Upper lobe of right lung (tissue), 1 donor: ENCODE measurements at regions not wholly inside any gene's neighbourhood (a gene's known extent, or its start where the extent isn't known, plus 50 kb on each side); places are given as distances from the start of the nearest gene placed in this dataset.
"Not testable (repeated sequence)": the region's sequence is repeated elsewhere in the genome, so short reads cannot be mapped to it uniquely, and the experiment has no call there.

Source experiments
- ATAC-seq: fragments of 200-7000 bp; cut with Tn5 transposase; one replicate; pipeline ENCODE4 v1.9.1; 2020; ENCODE audit warnings: mild to moderate bottlenecking, moderate library complexity
- DNase-seq: peaks from one replicate; pipeline ENCODE4 v3.0.0-alpha.2; 2020
- H3K27ac ChIP-seq: fragments of 200-600 bp; one replicate; pipeline ENCODE4 v1.8.0; 2022
- H3K27me3 ChIP-seq: fragments of 200-600 bp; one replicate; pipeline ENCODE4 v1.8.0; 2022; ENCODE audit warnings: mild to moderate bottlenecking
- H3K36me3 ChIP-seq: fragments of 200-600 bp; one replicate; pipeline ENCODE4 v1.8.0; 2022
- H3K4me1 ChIP-seq: fragments of 200-600 bp; one replicate; pipeline ENCODE4 v1.8.0; 2022
- H3K4me3 ChIP-seq: fragments of 200-600 bp; one replicate; pipeline ENCODE4 v1.8.0; 2022; ENCODE audit warnings: mild to moderate bottlenecking
- H3K9me3 ChIP-seq: fragments of 200-600 bp; one replicate; pipeline ENCODE4 v1.8.0; 2022
- intact Hi-C: fragments of 100-400 bp; cut with DNase I; formaldehyde crosslinking; loops from one replicate; pipeline ENCODE4 v1.11.0; 2022
- TF ChIP-seq, protein P1 (sequence below): fragments of 200-600 bp; IDR thresholded peaks from one replicate; pipeline ENCODE4 v1.8.0; 2022; ENCODE audit warnings: antibody characterized with exemption
- donor health status: DM: no; HTN: yes; CAD: no; lungs with severe emphysema.

GRCh38 chrY:21039811-21040210 is 283.9 kb downstream of the RPS4Y2 start:
- H3K36me3 ChIP-seq = no peaks in the 10 kb centered on the region
- intact Hi-C loops = no loop called here
- H3K4me1 ChIP-seq = no peaks in the 10 kb centered on the region
- ATAC-seq = no peak
- H3K4me3 ChIP-seq = no peak overlapping the region
- no peaks in the 10 kb centered on the region for H3K9me3 ChIP-seq
- H3K27ac ChIP-seq = no peak overlapping the region
- DNase-seq = no peak
- no peaks in the 10 kb centered on the region for H3K27me3 ChIP-seq
- TF ChIP-seq, protein P1, sequence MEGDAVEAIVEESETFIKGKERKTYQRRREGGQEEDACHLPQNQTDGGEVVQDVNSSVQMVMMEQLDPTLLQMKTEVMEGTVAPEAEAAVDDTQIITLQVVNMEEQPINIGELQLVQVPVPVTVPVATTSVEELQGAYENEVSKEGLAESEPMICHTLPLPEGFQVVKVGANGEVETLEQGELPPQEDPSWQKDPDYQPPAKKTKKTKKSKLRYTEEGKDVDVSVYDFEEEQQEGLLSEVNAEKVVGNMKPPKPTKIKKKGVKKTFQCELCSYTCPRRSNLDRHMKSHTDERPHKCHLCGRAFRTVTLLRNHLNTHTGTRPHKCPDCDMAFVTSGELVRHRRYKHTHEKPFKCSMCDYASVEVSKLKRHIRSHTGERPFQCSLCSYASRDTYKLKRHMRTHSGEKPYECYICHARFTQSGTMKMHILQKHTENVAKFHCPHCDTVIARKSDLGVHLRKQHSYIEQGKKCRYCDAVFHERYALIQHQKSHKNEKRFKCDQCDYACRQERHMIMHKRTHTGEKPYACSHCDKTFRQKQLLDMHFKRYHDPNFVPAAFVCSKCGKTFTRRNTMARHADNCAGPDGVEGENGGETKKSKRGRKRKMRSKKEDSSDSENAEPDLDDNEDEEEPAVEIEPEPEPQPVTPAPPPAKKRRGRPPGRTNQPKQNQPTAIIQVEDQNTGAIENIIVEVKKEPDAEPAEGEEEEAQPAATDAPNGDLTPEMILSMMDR = no peak

DNA sequence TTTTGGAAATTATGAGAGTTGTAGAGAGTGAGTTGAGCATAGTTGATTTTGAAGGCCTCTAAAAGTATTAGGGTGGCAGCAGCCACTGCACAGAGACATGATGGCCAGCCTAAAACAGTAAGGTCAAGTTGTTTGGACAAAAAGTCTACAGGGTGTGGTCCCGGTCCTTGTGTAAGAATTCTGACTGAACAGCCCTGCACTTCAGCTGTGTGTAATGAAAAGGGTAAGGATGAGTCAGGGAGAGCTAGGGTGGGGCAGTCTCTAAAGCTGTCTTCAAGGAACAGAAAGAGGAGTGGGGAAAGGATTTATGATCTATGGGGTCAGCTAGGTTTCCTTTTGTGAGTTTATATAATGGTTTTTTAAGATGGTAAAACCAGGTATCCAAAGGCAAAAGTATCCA is 284.8 kb downstream of the RPS4Y2 start:
- H3K4me3 ChIP-seq, intact Hi-C loops, H3K27me3 ChIP-seq, H3K4me1 ChIP-seq, H3K36me3 ChIP-seq, H3K9me3 ChIP-seq, H3K27ac ChIP-seq, ATAC-seq, DNase-seq: not testable (repeated sequence)

DNA sequence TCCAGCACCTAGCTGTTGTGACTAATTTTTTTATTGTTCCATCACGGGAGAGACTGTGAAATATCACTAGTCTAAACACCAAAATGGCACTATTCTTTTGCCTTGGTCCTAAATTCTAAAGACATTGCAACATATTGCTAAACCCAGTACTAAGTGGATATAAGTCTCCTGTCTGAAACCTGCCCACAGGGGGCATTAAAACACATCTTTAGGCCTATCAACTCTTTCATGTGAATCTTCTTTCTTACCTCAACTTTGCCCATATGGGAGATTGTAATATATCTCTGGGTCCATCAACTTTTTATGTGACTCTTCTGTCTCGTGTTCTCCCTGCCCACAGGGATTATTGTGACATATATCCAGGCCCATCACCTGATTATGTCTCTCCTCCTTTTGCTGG is 317.2 kb downstream of the RPS4Y2 start:
- Histone ChIP-seq H3K4me3 (no peak overlapping the region), H3K27me3 (no peaks in the 10 kb centered on the region), H3K36me3 (no peaks in the 10 kb centered on the region), H3K4me1 (no peaks in the 10 kb centered on the region), H3K9me3 (no peaks in the 10 kb centered on the region), H3K27ac (no peak overlapping the region)
- no peak for ATAC-seq
- TF ChIP-seq, protein P1 = no peak
- DNase-seq = no peak
- intact Hi-C loops = no loop called here

DNA sequence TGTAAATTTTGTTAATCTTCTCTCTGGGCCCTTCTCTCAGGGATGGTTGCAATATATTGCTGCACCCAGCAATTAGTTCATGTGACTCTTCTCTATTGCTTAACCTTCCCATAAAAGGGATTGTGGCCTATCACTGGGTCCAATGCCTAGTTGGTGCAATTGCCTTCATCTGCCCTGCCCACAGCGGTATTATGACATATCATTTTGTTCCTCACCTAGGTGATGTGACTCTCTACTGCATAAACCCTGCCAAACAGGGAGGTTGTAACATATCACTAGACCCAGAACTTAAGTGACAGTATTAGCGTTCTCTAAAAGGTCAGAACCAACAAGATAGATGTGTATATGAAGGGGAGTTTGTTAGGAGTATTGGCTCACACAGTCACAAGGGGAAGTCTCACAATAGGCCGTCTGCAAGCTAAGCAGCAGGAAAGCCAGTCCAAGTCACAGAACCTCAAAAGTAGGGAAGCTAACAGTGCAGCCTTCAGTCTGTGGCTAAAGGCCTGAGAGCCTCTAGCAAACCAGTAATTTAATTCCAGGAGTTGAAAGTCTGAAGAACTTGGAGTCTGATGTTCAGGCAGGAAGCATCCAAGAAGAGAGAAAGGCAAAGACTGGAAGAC is 317.8 kb downstream of the RPS4Y2 start:
- no peaks in the 10 kb centered on the region for H3K36me3 ChIP-seq
- H3K4me1 ChIP-seq = no peaks in the 10 kb centered on the region
- intact Hi-C loops = no loop called here
- H3K4me3 ChIP-seq = no peak overlapping the region
- no peak overlapping the region for H3K27ac ChIP-seq
- DNase-seq (no peak), ATAC-seq (peak; percentile 58)
- no peaks in the 10 kb centered on the region for H3K9me3 ChIP-seq
- TF ChIP-seq, protein P1 = no peak
- no peaks in the 10 kb centered on the region for H3K27me3 ChIP-seq

DNA sequence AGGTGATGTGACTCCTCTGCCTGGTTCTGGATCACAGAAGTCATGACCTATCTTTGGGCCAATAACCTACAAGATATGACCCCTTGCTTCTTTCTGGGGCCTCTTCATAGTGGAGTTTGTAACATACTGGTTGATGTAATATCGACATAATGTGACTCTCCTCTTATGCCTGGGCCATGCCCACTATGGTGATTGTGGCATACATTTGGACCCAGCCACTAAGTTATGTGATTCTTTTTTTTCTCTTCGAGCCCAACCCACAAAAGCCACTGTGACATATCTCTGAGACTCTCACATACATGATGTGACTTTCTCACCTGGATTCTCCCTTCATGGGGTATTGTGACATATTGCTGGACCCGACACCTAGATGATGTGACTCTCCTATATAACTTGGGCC is 319.8 kb downstream of the RPS4Y2 start:
- Histone ChIP-seq H3K4me3 (no peak overlapping the region), H3K4me1 (no peaks in the 10 kb centered on the region), H3K27ac (no peak overlapping the region), H3K9me3 (no peaks in the 10 kb centered on the region), H3K36me3 (no peaks in the 10 kb centered on the region), H3K27me3 (no peaks in the 10 kb centered on the region)
- TF ChIP-seq, protein P1 = no peak
- intact Hi-C loops = no loop called here
- no peak for DNase-seq
- no peak for ATAC-seq

- Histone ChIP-seq H3K9me3 (no peaks in the 10 kb centered on the region), H3K27me3 (no peaks in the 10 kb centered on the region), H3K4me1 (no peaks in the 10 kb centered on the region), H3K27ac (no peak overlapping the region), H3K4me3 (no peak overlapping the region), H3K36me3 (no peaks in the 10 kb centered on the region)
- DNase-seq (no peak), ATAC-seq (no peak)
- intact Hi-C loops = no loop called here
- TF ChIP-seq, protein P1 = no peak
These were observed 323.8 kb downstream of the RPS4Y2 start for GRCh38 chrY:21079670-21080069.
